RPMI8226 (cell line): ENCODE measurements at regions not wholly inside any gene's neighbourhood (a gene's known extent, or its start where the extent isn't known, plus 50 kb on each side); places are given as distances from the start of the nearest gene placed in this dataset.

ENCODE experiments used
- DNase-seq: peaks from one replicate; pipeline ENCODE4 v3.0.0-alpha.2; 2015

DNA sequence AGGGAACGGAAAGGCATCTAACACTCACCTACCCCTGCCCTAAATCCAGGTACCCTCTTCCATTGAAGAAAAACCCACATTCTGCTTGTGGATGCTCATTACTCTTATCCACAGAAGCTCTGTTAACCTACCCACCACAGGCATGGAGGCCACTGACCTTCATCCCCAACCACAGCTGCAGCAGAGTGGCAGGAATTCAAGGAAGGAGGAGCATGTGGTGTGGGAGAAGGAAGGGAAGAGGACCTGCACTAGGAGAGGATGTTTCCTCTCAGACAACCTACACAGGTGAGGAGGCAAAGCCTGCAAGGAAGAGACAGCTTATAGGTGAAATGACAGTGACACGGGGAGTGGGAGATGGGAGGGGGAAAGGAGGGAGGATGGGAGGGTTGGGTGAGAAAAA is 192.5 kb upstream of the TSC22D2 start:
- no peak for DNase-seq

GRCh38 chr3:150213577-150213976 is 194.5 kb upstream of the TSC22D2 start:
- no peak for DNase-seq

DNA sequence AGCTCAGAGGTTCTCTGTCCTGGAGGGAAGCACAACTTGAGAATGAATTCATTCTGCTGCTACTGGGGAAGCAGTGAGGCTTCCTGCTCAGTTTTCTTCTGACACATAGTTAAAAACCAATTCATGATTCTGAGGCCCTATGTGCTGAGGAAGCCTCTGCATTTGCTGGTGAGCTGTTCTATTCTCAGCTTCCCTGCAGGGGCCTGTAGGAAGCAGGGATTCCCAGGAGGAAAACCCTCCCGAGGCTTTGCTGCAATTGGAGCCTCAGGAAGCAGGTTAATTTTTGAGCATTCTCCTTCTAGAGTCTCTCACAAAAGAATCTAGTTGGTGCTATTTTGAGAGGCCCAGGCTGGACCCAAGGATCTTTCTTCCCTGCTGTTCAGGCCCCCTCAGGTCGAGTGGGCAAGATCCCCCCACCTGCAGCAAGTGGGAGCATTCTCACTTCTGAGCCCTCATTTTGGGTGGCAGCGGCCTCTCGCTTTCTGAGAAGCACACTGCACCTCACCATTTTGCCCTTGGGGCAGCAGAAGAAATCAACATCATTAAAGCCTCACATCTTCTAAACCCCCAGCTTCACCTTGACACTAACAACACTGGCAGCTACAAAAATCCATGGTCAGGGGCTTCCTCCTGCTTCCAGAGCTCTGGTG is 197.5 kb upstream of the TSC22D2 start:
- no peak for DNase-seq

GRCh38 chr3:150203273-150203672 is 204.8 kb upstream of the TSC22D2 start:
- DNase-seq, result no peak

DNA sequence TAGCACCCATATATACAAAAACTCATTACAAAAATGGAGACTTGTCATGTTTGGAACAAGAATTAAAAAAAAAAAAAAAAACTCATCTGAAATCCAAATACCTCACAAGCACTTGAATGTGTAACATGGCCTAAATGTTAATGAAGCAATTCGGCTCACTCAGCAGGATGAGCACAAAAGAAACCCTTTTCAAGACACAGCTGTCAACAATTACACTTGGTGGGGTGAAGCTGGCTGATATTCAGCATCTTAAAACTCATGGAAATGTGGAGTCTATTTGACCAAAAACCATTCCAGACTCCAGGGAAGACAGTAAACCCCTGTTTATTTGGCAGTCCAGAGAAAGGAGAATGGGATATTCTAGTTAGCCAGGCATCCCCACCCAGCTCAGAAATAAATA is 205.4 kb upstream of the TSC22D2 start:
- DNase-seq, result no peak

DNA sequence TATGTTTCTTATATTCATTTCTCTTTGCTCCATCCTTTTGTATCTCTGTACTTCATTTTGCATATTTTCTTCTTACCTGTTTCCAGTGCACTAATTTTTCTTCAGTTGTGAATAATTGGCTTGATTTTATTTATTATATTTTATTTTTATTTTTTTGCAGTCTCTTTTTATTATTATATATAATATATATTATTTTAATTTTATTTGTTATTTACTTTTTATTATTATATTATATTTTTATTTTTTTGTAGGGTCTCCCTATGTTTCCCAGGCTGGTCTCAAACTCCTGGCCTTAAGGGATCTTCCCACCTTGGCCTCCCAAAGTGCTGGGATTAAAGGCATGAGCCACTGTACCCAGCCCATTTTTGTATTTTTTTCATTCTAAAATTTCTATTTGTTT is 213.1 kb upstream of the TSC22D2 start:
- DNase-seq, result no peak

GRCh38 chr3:150194513-150194912 is 213.6 kb upstream of the TSC22D2 start:
- no peak for DNase-seq

- DNase-seq, result no peak
These were observed 213.9 kb upstream of the PFN2 start for GRCh38 chr3:150184426-150185071.

- peak; percentile 75 for DNase-seq
These were observed 213.2 kb upstream of the PFN2 start for GRCh38 chr3:150183678-150184425.

DNA sequence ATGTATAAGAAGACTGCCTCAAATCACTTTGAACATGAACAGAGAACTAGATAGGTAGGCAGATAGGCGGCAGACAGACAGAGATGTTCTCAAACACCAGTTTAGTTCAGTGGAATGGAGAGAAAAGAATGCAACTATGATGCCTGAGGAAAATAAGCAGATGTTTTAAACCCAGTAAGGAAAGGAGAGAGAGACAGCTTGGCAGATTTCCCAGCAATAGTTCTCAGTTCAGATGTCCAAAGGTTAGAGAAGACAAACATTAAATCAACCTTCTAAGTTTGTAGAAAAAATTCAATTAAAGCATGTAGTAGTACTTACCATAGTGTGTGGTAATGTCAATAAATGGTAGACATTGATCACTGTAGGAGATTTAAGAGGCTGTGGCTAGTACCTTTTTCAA is 209.6 kb upstream of the PFN2 start:
- DNase-seq, result no peak

DNA sequence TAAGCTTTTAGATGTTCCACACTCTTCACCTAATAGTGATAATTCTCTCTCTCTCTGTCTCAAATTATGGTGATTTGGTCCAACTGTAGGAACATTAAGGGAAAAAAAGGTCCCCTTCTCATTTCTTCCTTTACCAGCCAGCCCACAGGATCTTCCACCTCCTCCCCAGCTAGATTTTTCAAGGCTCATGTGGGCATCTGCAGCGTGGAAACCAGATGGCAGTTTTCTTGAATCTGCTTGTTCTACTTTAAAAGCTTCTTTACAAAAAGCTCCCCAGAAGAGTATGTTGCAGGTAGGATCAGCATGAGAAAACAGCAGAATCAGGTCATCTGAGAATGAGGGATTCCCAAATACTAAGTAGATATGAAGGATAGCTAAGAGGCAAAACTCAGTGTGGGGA is 208.6 kb upstream of the PFN2 start:
- no peak for DNase-seq

GRCh38 chr3:150177673-150178381 is 207.1 kb upstream of the PFN2 start:
- DNase-seq, result no peak

- DNase-seq, result no peak
These were observed 203.5 kb upstream of the PFN2 start for GRCh38 chr3:150174179-150174578.

DNA sequence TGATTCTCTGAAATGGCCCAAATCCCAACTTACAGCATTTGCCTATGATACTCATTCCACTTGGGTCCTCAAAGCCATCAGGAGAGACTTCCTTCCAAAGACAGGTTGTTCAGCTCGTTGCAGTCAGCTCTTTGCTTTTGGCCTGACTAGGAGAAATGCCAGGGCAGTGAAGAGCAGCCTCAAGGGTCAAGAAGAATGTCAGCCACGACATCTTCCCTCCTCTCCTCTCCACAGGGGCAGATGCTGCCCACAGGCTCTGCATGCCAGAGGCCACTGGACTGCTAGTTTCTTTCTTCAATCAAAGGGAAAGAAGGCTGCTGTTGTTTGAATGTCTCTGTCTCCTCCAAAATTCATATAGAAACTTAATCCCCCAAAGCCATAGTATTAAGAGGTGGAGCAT is 201.7 kb upstream of the PFN2 start:
- DNase-seq, result no peak

GRCh38 chr3:150170852-150171520 is 200.3 kb upstream of the PFN2 start:
- DNase-seq, result no peak

GRCh38 chr3:150169330-150169940 is 198.7 kb upstream of the PFN2 start:
- no peak for DNase-seq

DNA sequence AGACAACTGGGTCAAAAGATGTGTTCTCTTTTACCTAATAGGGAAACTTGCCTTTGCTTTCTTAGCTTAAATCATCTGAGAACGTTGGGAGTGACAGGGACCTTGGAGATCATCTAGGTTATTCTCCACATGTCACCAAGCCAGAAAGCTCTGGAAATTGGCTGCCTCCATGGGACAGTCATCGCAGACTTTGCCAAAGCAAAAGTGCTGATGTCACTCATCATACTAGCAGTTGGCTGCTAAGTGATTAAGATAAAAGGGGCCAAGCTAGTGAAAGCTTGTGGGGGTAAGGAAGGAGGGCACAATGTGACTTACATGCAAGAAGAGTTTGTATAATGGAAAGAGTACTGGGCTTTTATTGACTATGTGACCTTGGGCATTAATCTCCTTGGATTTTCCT is 198.0 kb upstream of the PFN2 start:
- DNase-seq, result no peak

DNA sequence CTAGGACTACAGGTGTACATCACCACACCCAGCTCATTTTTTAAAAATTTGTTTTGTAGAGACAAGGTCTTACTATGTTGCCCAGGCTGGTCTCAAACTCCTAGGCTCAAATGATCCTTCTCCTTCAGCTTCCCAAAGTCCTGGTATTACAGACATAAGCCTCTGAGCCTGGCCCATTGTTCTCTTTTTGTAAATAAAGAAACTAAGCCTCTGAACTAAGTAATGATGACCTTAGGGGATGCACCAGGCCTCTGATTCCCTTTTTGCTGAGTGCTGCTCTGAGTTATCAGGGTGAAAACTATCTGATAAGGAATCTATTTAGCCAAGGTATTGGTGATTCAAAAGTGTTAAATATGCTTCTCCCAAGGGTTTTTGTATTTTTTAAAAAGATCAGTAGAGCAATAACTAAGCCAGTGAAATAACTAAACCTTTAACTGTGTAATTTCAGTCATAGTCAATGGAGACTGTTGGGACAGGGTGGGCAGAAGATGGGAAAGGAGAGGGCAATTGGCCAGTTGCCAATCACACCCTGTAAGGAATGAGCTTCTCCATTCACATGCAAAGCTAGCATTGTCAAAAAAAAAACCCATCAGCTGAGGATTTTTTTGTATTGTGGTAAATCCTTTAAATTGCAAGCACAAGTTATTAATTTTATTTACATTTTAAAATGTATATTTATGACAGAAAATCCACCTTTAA is 194.8 kb upstream of the PFN2 start:
- no peak for DNase-seq

GRCh38 chr3:150161011-150161410 is 190.3 kb upstream of the PFN2 start:
- DNase-seq, result no peak

GRCh38 chr3:150158943-150159625 is 188.4 kb upstream of the PFN2 start:
- no peak for DNase-seq

DNA sequence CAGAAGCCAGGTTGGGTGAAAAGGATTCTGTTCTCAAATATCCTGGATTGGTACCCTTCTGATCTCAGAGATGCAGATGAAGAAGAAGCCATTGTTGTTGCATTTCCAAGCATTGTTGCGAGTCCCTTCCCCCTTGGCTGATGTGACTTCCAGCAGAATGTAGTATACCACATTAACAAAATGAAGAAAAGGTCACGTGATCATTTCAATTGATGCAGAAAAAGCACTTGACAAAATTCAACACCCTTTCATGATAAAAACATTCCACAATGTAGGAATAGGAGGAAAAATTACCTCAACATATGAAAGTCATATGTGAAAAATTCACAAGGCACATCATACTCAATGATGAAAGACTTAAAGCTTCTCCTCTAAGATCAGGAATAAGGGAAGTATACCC is 181.9 kb upstream of the PFN2 start:
- no peak for DNase-seq
